Endothelial cell of umbilical vein (primary cell): ENCODE measurements at regions not wholly inside any gene's neighbourhood (a gene's known extent, or its start where the extent isn't known, plus 50 kb on each side); places are given as distances from the start of the nearest gene placed in this dataset.

Experiments
- BruUV-seq: library from RNA; stranded (reverse); fragments of 400-500 nt; replicated peaks from 2 replicates; lab custom pipeline; 2021; lab: Mats Ljungman, UMichigan
- CTCF ChIA-PET: fragments of 300-600, 350-600 bp; sonication (Branson Sonifier 250); formaldehyde crosslinking; loops from one replicate; lab custom pipeline; 2021; ENCODE audit warnings: antibody characterized with exemption, inconsistent platforms; lab: Charles Lee
- POLR2A ChIA-PET: fragments of 300-600, 350-600 bp; sonication (Branson Sonifier 250); formaldehyde crosslinking; loops from one replicate; lab custom pipeline; 2021; ENCODE audit warnings: antibody characterized with exemption, inconsistent platforms; lab: Charles Lee
- DNase-seq: peaks from one replicate; pipeline ENCODE4 v3.0.0-alpha.2; 2011; ENCODE audit warnings: low read depth, low spot score
- FAIRE-seq: peaks from 2 replicates; lab custom pipeline; 2011; peaks lifted over from hg19 to GRCh38; lab: Jason Lieb, UNC
- H2AFZ ChIP-seq: 2 replicates; pipeline ENCODE4 v1.6.0; 2012; ENCODE audit warnings: low read depth, low read length, control low read depth, inconsistent platforms
- H3K27ac ChIP-seq: 2 replicates; pipeline ENCODE4 v1.5.1; 2011; ENCODE audit warnings: low read depth, mild to moderate bottlenecking, control low read depth, low read length, moderate library complexity; ENCODE audit not compliant: insufficient read depth
- H3K27me3 ChIP-seq, 2 experiments: 2 replicates each; pipeline versions ENCODE4 v1.6.0 to v1.6.1; 2011; ENCODE audit warnings: low read length in 2 of 2, mixed read lengths in 1 of 2; ENCODE audit not compliant: control insufficient read depth in 2 of 2, insufficient read depth in 2 of 2
- H3K36me3 ChIP-seq, 2 experiments: 2 replicates in 1 of 2; 3 replicates in 1 of 2; pipeline ENCODE4 v1.5.1; 2011; ENCODE audit warnings: low read length in 2 of 2, mild to moderate bottlenecking in 1 of 2, moderate library complexity in 1 of 2; ENCODE audit not compliant: control insufficient read depth in 2 of 2, insufficient read depth in 2 of 2; ENCODE audit errors: extremely low read depth in 1 of 2
- H3K4me1 ChIP-seq: 3 replicates; pipeline ENCODE4 v1.5.1; 2011; ENCODE audit warnings: mild to moderate bottlenecking, low read length; ENCODE audit not compliant: control insufficient read depth, insufficient read depth; ENCODE audit errors: extremely low read depth
- H3K4me2 ChIP-seq: 2 replicates; pipeline ENCODE4 v1.6.1; 2011; ENCODE audit warnings: low read length, control low read depth, mixed read lengths; ENCODE audit not compliant: insufficient read depth
- H3K4me3 ChIP-seq, 3 experiments: fragments of 200-600 bp in 1 of 3; sonication (generic), shearing (Covaris generic) in 1 of 3; replicated peaks in 1 of 3; 2 replicates each; pipeline ENCODE4 v1.5.1; 2011 to 2016; ENCODE audit warnings: control low read depth in 3 of 3, low read length in 3 of 3, mild to moderate bottlenecking in 2 of 3, inconsistent platforms in 1 of 3, low read depth in 1 of 3, moderate library complexity in 1 of 3; ENCODE audit not compliant: insufficient read depth in 1 of 3
- H3K79me2 ChIP-seq: 2 replicates; pipeline ENCODE4 v1.6.0; 2012; ENCODE audit warnings: low read length, inconsistent platforms; ENCODE audit not compliant: control insufficient read depth, insufficient read depth
- H3K9ac ChIP-seq: replicated peaks from 2 replicates; pipeline ENCODE3; 2011; ENCODE audit warnings: low read length, control low read depth; ENCODE audit not compliant: insufficient read depth; ENCODE audit errors: extremely low read depth
- H3K9me1 ChIP-seq: replicated peaks from 3 replicates; pipeline ENCODE4 v1.6.0; 2011; ENCODE audit warnings: mild to moderate bottlenecking, low read length; ENCODE audit not compliant: control insufficient read depth, insufficient read depth; ENCODE audit errors: extremely low read depth
- H3K9me3 ChIP-seq: replicated peaks from 2 replicates; pipeline ENCODE4 v1.5.1; 2012; ENCODE audit warnings: low read length, inconsistent platforms; ENCODE audit not compliant: control insufficient read depth, insufficient read depth
- H4K20me1 ChIP-seq: replicated peaks from 2 replicates; pipeline ENCODE3; 2011; ENCODE audit warnings: mild to moderate bottlenecking, low read length; ENCODE audit not compliant: control insufficient read depth, insufficient read depth; ENCODE audit errors: extremely low read depth
- GATA2 ChIP-seq: IDR thresholded peaks from 2 replicates; pipeline ENCODE4 v1.7.0; 2011; ENCODE audit warnings: low read depth, mild to moderate bottlenecking, moderate library complexity, mixed read lengths, low read length; ENCODE audit not compliant: insufficient read length, insufficient read depth
- MYC ChIP-seq: IDR thresholded peaks from one replicate; pipeline ENCODE4 v1.6.1; 2011; ENCODE audit warnings: mild to moderate bottlenecking, low read depth, low read length
- POLR2A ChIP-seq: IDR thresholded peaks from 2 replicates; pipeline ENCODE4 v1.6.1; 2012; ENCODE audit warnings: low read depth, mild to moderate bottlenecking, control low read depth, low read length
- POLR2AphosphoS5 ChIP-seq: IDR thresholded peaks from 2 replicates; pipeline ENCODE4 v1.6.1; 2012; ENCODE audit warnings: low read depth, mild to moderate bottlenecking, control low read depth, low read length, moderate library complexity; ENCODE audit not compliant: insufficient read depth
- dilution Hi-C: fragments of 300-500 bp; cut with MboI; formaldehyde crosslinking; loops from one replicate; pipeline ENCODE4 v1.15.0; 2019; ENCODE audit warnings: low sequenced_read_pairs; ENCODE audit not compliant: extremely low pct_ligation_motif_present
- intact Hi-C: fragments of 100-400 bp; cut with micrococcal nuclease; formaldehyde crosslinking; loops from one replicate; pipeline ENCODE4 v1.10.0; 2022
- TF ChIP-seq, protein P1 (sequence below), 2 donors: IDR thresholded peaks; 1 replicate in 1 of 2; 2 replicates in 1 of 2; pipeline ENCODE4 v1.5.1; 2011; ENCODE audit warnings: low read length in 2 of 2, mild to moderate bottlenecking in 2 of 2, moderate library complexity in 2 of 2, control low read depth in 1 of 2, inconsistent platforms in 1 of 2, low read depth in 1 of 2; ENCODE audit not compliant: insufficient read depth in 1 of 2; ENCODE audit errors: extremely low read depth in 1 of 2
- TF ChIP-seq, protein P2 (sequence below): IDR thresholded peaks from 2 replicates; pipeline ENCODE4 v1.6.1; 2011; ENCODE audit not compliant: insufficient read depth, insufficient read length

DNA sequence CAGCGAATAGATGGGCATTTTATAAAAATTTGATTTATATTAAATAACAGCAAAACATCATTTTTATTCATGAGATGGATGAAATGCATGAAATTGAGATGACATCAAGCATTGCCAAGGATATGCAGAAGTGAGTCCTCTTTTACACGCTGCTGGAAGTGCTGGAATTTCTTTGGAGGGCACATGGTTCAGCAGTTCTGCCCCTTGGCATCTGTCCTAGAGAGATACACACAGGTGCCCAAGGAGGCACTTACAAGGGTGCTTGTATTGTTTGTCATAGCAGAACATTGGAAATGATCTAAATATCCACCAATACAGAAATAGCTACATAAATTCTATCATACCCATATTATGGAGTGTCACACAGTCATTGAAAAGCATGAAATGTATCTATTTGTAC lies 441.1 kb upstream of the TMPO start:
- Histone ChIP-seq H3K79me2 (no peaks in the 10 kb centered on the region), H3K27ac (no peak overlapping the region), H3K9me3 (no peaks in the 10 kb centered on the region), H3K9me1 (no peaks in the 10 kb centered on the region), H3K4me3 (no peak overlapping the region), H3K27me3 (no peaks in the 10 kb centered on the region), H3K4me1 (no peaks in the 10 kb centered on the region), H3K9ac (no peak overlapping the region), H3K4me2 (no peak overlapping the region), H4K20me1 (no peaks in the 10 kb centered on the region), H3K36me3 (no peaks in the 10 kb centered on the region), H2AFZ (no peak overlapping the region)
- intact Hi-C loops: no loop called here
- POLR2A ChIA-PET: no interaction called here
- BruUV-seq: no TSS peak
- FAIRE-seq (no peak), DNase-seq (no peak)
- dilution Hi-C loops: no loop called here
- TF ChIP-seq POLR2A: no peak
- TF ChIP-seq MYC: no peak
- no peak for TF ChIP-seq GATA2
- no peak for TF ChIP-seq POLR2AphosphoS5
- CTCF ChIA-PET: no interaction called here

DNA sequence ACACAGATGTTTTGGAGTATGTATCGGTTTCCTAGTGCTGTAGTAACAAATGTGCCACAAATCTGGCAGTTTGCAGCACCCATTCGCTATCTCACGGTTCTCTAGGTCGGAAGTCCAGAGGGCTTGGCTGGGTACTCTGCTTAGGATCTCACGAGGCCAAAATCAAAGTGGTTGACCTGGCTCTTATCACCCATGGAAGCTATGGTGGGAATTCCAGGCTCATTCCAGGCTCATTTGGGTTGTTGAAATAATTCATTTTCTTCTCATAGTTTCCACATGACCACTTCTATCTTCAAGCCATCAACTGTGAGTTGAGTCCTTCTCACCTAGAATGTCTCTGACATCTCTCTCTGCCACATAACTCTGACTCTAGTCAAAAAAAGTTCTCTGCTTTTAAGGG lies 431.0 kb upstream of the TMPO start:
- Histone ChIP-seq H3K4me2 (no peak overlapping the region), H3K4me1 (no peaks in the 10 kb centered on the region), H3K9me1 (no peaks in the 10 kb centered on the region), H3K9me3 (no peaks in the 10 kb centered on the region), H4K20me1 (no peaks in the 10 kb centered on the region), H2AFZ (no peak overlapping the region), H3K4me3 (no peak overlapping the region), H3K79me2 (no peaks in the 10 kb centered on the region), H3K36me3 (no peaks in the 10 kb centered on the region), H3K27ac (no peak overlapping the region), H3K27me3 (no peaks in the 10 kb centered on the region), H3K9ac (no peak overlapping the region)
- DNase-seq (no peak), FAIRE-seq (no peak)
- intact Hi-C loops (no loop called here), dilution Hi-C loops (no loop called here)
- CTCF ChIA-PET: no interaction called here
- no TSS peak for BruUV-seq
- POLR2A ChIA-PET: no interaction called here
- TF ChIP-seq, protein P1, sequence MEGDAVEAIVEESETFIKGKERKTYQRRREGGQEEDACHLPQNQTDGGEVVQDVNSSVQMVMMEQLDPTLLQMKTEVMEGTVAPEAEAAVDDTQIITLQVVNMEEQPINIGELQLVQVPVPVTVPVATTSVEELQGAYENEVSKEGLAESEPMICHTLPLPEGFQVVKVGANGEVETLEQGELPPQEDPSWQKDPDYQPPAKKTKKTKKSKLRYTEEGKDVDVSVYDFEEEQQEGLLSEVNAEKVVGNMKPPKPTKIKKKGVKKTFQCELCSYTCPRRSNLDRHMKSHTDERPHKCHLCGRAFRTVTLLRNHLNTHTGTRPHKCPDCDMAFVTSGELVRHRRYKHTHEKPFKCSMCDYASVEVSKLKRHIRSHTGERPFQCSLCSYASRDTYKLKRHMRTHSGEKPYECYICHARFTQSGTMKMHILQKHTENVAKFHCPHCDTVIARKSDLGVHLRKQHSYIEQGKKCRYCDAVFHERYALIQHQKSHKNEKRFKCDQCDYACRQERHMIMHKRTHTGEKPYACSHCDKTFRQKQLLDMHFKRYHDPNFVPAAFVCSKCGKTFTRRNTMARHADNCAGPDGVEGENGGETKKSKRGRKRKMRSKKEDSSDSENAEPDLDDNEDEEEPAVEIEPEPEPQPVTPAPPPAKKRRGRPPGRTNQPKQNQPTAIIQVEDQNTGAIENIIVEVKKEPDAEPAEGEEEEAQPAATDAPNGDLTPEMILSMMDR (IDR thresholded peaks at IDR 0.05; ENCODE audit: extremely low read depth in 1 of 2, insufficient read depth in 1 of 2, low read depth in 1 of 2, low read length in 2 of 2): no peak
- TF ChIP-seq POLR2A: no peak
- no peak for TF ChIP-seq MYC
- TF ChIP-seq POLR2AphosphoS5: no peak
- TF ChIP-seq, protein P2, sequence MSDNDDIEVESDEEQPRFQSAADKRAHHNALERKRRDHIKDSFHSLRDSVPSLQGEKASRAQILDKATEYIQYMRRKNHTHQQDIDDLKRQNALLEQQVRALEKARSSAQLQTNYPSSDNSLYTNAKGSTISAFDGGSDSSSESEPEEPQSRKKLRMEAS: no peak
